GM13977 (cell line): ENCODE measurements at regions not wholly inside any gene's neighbourhood (a gene's known extent, or its start where the extent isn't known, plus 50 kb on each side); places are given as distances from the start of the nearest gene placed in this dataset.

Source experiments
- DNase-seq: peaks from one replicate; pipeline ENCODE4 v3.0.0; 2012; ENCODE audit warnings: low spot score
- in situ Hi-C: fragments of 300-500 bp; cut with MboI; formaldehyde crosslinking; loops from one replicate; pipeline ENCODE4 v1.12.0; 2022; ENCODE audit warnings: low sequenced_read_pairs, low pct_unique_long_range_greater_than_20kb, mixed read lengths, inconsistent platforms; ENCODE audit not compliant: unreplicated experiment
- TF ChIP-seq, protein P1 (sequence below): IDR thresholded peaks from 2 replicates; pipeline ENCODE4 v1.5.1; 2012; ENCODE audit warnings: mild to moderate bottlenecking, control low read depth; ENCODE audit not compliant: insufficient read depth; ENCODE audit errors: extremely low read depth, missing control alignments

GRCh38 chr22:49129736-49130135 lies 697.9 kb downstream of the BRD1 start:
- TF ChIP-seq, protein P1, sequence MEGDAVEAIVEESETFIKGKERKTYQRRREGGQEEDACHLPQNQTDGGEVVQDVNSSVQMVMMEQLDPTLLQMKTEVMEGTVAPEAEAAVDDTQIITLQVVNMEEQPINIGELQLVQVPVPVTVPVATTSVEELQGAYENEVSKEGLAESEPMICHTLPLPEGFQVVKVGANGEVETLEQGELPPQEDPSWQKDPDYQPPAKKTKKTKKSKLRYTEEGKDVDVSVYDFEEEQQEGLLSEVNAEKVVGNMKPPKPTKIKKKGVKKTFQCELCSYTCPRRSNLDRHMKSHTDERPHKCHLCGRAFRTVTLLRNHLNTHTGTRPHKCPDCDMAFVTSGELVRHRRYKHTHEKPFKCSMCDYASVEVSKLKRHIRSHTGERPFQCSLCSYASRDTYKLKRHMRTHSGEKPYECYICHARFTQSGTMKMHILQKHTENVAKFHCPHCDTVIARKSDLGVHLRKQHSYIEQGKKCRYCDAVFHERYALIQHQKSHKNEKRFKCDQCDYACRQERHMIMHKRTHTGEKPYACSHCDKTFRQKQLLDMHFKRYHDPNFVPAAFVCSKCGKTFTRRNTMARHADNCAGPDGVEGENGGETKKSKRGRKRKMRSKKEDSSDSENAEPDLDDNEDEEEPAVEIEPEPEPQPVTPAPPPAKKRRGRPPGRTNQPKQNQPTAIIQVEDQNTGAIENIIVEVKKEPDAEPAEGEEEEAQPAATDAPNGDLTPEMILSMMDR = no peak

DNA sequence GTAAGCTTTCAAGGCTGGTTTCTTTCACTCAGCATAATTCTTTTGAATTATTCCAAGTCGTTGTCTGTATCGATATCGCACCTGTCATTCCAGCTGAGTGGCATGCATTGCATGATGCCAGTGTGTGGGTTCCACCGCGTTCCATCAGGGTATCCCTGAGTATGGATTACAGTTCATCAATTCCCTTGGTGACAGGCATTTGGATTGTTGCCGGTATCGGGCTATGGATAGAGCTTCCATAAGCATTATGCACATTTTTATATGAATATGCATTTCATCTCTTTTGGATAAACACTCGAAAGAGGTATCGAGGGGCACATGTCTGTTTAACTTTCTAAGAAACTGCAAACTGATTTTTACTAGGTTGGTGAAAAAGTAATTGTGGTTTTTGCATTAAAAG lies 698.8 kb downstream of the BRD1 start:
- TF ChIP-seq, protein P1 = no peak
- in situ Hi-C loops = no loop called here
- no peak for DNase-seq

More at GRCh38 chr22:49129736-49130135, 697.9 kb downstream of the BRD1 start:
- no peak for DNase-seq
- in situ Hi-C loops = no loop called here

GRCh38 chr22:49124608-49125007 lies 703.1 kb downstream of the BRD1 start:
- TF ChIP-seq, protein P1 = no peak
- DNase-seq = no peak
- in situ Hi-C loops = no loop called here

DNA sequence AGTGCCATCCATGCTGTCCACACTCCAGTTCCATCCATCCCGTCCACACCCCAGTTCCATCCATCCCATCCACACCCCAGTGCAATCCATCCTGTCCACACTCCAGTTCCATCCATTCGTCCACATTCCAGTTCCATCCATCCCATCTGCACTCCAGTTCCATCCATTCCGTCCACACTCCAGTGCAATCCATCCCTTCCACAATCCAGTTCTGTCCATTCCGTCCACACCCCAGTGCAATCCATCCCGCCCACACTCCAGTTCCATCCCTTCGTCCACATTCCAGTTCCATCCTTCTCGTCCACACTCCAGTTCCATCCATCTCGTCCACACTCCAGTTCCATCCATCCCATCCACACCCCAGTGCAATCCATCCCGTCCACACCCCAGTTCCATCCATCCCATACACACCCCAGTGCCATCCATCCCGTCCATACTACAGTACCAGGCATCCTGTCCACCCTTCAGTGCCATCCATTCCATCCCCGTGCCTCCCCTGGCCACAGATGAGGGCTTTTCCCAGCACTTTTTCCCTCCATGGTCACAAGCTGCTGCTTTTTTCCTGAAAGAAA lies 704.0 kb downstream of the BRD1 start:
- in situ Hi-C loops = no loop called here
- TF ChIP-seq, protein P1 = no peak
- DNase-seq = no peak

- in situ Hi-C loops = no loop called here
- TF ChIP-seq, protein P1 = no peak
- DNase-seq = no peak
These were observed 708.1 kb downstream of the BRD1 start for GRCh38 chr22:49119551-49119952.

DNA sequence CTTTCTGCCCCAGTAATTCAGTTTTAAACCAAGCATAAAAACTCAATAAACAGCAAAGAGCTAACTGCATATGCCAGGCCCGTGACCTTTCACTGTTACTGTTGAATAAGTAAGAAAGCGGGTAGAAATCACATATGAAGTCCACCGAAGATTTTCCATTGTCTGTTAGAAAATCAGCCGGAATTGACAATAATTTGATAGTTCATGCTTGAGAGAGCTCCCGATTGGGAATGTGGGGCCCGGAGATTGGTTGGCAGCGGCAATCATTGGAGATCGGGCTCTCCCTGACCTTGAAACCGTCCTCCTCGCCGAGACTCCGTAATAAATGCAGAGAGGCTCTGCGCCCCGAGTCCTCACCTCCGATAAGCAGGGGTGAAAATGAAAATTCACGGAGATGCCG lies 709.6 kb downstream of the BRD1 start:
- TF ChIP-seq, protein P1 = no peak
- in situ Hi-C loops = no loop called here
- no peak for DNase-seq
